Stimulated activated naive CD4-positive, alpha-beta T cell (primary cell): ENCODE measurements at regions not wholly inside any gene's neighbourhood (a gene's known extent, or its start where the extent isn't known, plus 50 kb on each side); places are given as distances from the start of the nearest gene placed in this dataset.

Source experiments
- DNase-seq, 6 experiments: peaks; one replicate each; lab custom pipeline; 2025; lab: John Stamatoyannopoulos, UW

GRCh38 chr2:126774761-126775160, 118.8 kb downstream of the GYPC start:
- DNase-seq, result no peak

GRCh38 chr2:126775300-126775985, 119.5 kb downstream of the GYPC start:
- no peak for DNase-seq

GRCh38 chr2:126776255-126776654, 120.3 kb downstream of the GYPC start:
- no peak for DNase-seq

- DNase-seq, result peak; percentile 58 to 88 (median 68)
These were observed 121.0 kb downstream of the GYPC start for GRCh38 chr2:126776692-126777619.

- no peak for DNase-seq
These were observed 121.1 kb upstream of the TEX51 start for GRCh38 chr2:126777620-126777978.

- DNase-seq, result no peak
These were observed 119.9 kb upstream of the TEX51 start for GRCh38 chr2:126778561-126779501.

GRCh38 chr2:126781206-126781605, 117.5 kb upstream of the TEX51 start:
- no peak for DNase-seq

GRCh38 chr2:126781806-126782205, 116.9 kb upstream of the TEX51 start:
- no peak for DNase-seq

- no peak for DNase-seq
These were observed 116.0 kb upstream of the TEX51 start for GRCh38 chr2:126782648-126783047.

- no peak for DNase-seq
These were observed 115.3 kb upstream of the TEX51 start for GRCh38 chr2:126783341-126783740.

- DNase-seq, result no peak
These were observed 114.6 kb upstream of the TEX51 start for GRCh38 chr2:126784045-126784444.

GRCh38 chr2:126784621-126785020, 114.1 kb upstream of the TEX51 start:
- DNase-seq, result no peak

- no peak for DNase-seq
These were observed 113.5 kb upstream of the TEX51 start for GRCh38 chr2:126785236-126785635.

- DNase-seq, result no peak
These were observed 112.8 kb upstream of the TEX51 start for GRCh38 chr2:126785862-126786261.

GRCh38 chr2:126786765-126787164, 111.9 kb upstream of the TEX51 start:
- no peak for DNase-seq

GRCh38 chr2:126787289-126787688, 111.4 kb upstream of the TEX51 start:
- DNase-seq, result no peak

GRCh38 chr2:126788113-126788512, 110.6 kb upstream of the TEX51 start:
- no peak for DNase-seq

- no peak for DNase-seq
These were observed 110.0 kb upstream of the TEX51 start for GRCh38 chr2:126788652-126789051.

GRCh38 chr2:126790987-126791780, 107.5 kb upstream of the TEX51 start:
- no peak for DNase-seq

GRCh38 chr2:126792186-126792585, 106.5 kb upstream of the TEX51 start:
- no peak for DNase-seq

GRCh38 chr2:126792993-126793392, 105.7 kb upstream of the TEX51 start:
- no peak for DNase-seq
